ENCODE measurements at regions not wholly inside any gene's neighbourhood (a gene's known extent, or its start where the extent isn't known, plus 50 kb on each side); places are given as distances from the start of the nearest gene placed in this dataset.
"Not testable (repeated sequence)": the region's sequence is repeated elsewhere in the genome, so short reads cannot be mapped to it uniquely, and the experiment has no call there.

- Mint-ChIP-seq H3K27ac (no peak overlapping the region), H3K4me3 (no peak overlapping the region), H3K27me3 (peaks cover 28% of the 10 kb centered on the region), H3K36me3 (ENCODE audit: low read depth) (no peaks in the 10 kb centered on the region), H3K9me3 (no peaks in the 10 kb centered on the region), H3K4me1 (no peaks in the 10 kb centered on the region)
- CTCF ChIA-PET = no interaction called here
- POLR2A ChIA-PET = no interaction called here
- no peak for DNase-seq
Observed at GRCh38 chr2:200181755-200182154, 124.7 kb upstream of the SPATS2L start.

GRCh38 chr2:200184748-200185627, 121.5 kb upstream of the SPATS2L start:
- Mint-ChIP-seq H3K4me1 (no peaks in the 10 kb centered on the region), H3K4me3 (no peak overlapping the region), H3K36me3 (ENCODE audit: low read depth) (no peaks in the 10 kb centered on the region), H3K27me3 (peaks cover 30% of the 10 kb centered on the region), H3K9me3 (no peaks in the 10 kb centered on the region), H3K27ac (no peak overlapping the region)
- DNase-seq = no peak
- ChIA-PET CTCF (no interaction called here), POLR2A (no interaction called here)

DNA sequence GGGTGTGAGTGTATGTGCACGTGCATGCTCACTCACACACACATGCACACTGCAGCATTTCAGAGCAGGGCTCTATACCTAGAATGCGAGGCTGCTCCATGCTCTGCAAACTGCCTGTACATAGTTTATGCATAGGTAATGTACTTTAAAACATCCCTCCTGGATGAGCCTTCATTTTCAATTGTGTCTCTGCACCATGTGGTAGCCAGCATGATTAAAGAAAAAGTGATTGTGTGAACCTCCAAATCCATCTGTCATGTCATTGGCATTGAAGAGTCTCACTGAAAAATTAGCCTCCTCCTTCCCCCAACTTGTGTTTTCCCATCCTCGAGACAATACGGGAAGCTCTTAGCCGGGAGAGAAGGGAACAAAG, 120.9 kb upstream of the SPATS2L start:
- Mint-ChIP-seq H3K4me1 (no peaks in the 10 kb centered on the region), H3K27me3 (peaks cover 34% of the 10 kb centered on the region), H3K27ac (no peak overlapping the region), H3K4me3 (no peak overlapping the region), H3K36me3 (ENCODE audit: low read depth) (no peaks in the 10 kb centered on the region), H3K9me3 (no peaks in the 10 kb centered on the region)
- CTCF ChIA-PET = no interaction called here
- no peak for DNase-seq
- POLR2A ChIA-PET = no interaction called here

DNA sequence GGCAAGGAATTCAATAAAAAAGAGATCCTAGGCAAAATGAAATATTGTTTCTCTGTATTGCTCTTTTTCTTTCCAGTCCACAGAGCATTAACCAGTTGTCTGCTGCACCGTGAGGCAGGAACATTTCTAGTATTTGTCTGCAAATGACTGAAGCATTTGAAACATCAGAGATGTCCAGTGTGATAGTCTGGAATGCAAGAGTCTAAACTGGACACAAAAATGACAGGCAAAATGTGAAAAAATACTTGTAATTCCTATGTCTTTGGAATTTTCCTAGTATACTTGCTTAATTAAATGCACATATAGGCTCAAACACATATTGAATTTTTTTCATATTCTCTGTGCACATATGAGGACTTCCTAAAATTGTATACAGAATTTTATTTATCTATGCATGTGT, 120.5 kb upstream of the SPATS2L start:
- ChIA-PET CTCF (no interaction called here), POLR2A (no interaction called here)
- Mint-ChIP-seq H3K27me3 (peaks cover 34% of the 10 kb centered on the region), H3K4me3 (no peak overlapping the region), H3K4me1 (no peaks in the 10 kb centered on the region), H3K27ac (no peak overlapping the region), H3K9me3 (no peaks in the 10 kb centered on the region), H3K36me3 (ENCODE audit: low read depth) (no peaks in the 10 kb centered on the region)
- no peak for DNase-seq

DNA sequence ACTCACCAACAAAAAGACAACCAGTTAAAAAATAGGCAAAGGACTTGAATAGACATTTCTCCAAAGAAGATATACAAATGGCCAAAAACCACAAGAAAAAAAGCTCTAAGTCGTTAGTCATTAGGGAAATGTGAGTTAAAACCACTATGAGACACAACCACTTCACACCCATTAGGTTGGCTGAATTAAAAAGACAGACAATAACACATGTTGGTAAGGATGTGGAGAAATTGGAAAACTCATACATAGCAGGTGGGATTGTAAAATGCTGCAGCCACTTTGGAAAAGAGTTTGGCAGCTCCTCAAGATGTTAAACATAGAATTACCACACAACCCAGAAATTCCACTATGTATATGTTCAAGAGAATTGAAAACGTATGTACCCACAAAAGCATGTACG, 117.6 kb upstream of the SPATS2L start:
- no peaks in the 10 kb centered on the region for H3K4me1 Mint-ChIP-seq
- no peak for DNase-seq
- CTCF ChIA-PET = no interaction called here

GRCh38 chr2:200189964-200190363, 116.5 kb upstream of the SPATS2L start:
- Mint-ChIP-seq H3K9me3 (no peaks in the 10 kb centered on the region), H3K4me3 (no peak overlapping the region), H3K27me3 (peaks cover 34% of the 10 kb centered on the region), H3K27ac (no peak overlapping the region), H3K4me1 (no peaks in the 10 kb centered on the region), H3K36me3 (ENCODE audit: low read depth) (no peaks in the 10 kb centered on the region)
- ChIA-PET POLR2A (no interaction called here), CTCF (no interaction called here)
- no peak for DNase-seq

More for the DNA sequence above, 117.6 kb upstream of the SPATS2L start:
- Mint-ChIP-seq H3K9me3 (no peaks in the 10 kb centered on the region), H3K4me3 (no peak overlapping the region), H3K27ac (no peak overlapping the region), H3K36me3 (ENCODE audit: low read depth) (no peaks in the 10 kb centered on the region), H3K27me3 (peaks cover 43% of the 10 kb centered on the region)
- POLR2A ChIA-PET = no interaction called here

DNA sequence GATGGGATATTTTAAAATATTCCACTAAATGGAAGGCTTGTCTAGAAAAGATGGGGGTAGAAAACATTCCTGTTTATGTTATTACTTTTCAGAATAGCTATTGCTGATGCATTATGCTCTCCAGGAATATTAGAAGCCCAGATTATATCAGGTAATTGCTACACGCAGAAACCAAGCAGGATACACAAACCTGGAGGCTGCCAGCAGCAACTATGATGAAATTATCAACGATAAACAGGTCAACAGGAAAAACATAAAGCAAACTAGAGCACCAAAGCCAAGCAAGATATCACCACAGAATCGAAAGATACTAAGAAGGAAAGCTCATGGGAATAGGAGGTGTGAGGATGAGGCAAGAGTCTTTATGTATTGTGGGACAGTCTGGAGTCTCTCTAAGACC, 113.2 kb upstream of the SPATS2L start:
- H3K4me3 Mint-ChIP-seq = no peak overlapping the region
- POLR2A ChIA-PET = no interaction called here
- H3K4me1 Mint-ChIP-seq = no peaks in the 10 kb centered on the region
- no peak overlapping the region for H3K27ac Mint-ChIP-seq
- CTCF ChIA-PET = no interaction called here
- no peaks in the 10 kb centered on the region for H3K9me3 Mint-ChIP-seq
- no peaks in the 10 kb centered on the region for H3K36me3 Mint-ChIP-seq (ENCODE audit: low read depth)
- DNase-seq = no peak
- H3K27me3 Mint-ChIP-seq = peaks cover 28% of the 10 kb centered on the region

DNA sequence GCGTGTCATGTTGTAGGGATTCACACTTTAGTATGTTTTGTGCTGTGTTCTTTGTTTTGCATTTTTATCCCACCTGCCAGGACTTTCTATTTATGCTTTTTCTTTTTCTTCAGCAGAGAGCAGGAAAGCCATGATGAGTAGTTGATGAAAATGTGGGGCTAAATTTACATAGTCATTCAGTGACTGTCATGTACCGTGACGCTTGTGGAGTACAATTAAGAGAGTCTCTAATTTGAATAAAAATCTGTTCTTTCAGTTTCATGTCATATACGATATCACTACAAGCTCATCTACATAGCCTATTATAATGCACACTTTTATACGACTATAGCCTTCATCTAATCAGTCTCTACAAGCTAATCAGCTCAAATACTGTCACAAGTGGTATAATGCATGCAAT, 112.7 kb upstream of the SPATS2L start:
- ChIA-PET POLR2A (no interaction called here), CTCF (no interaction called here)
- H3K27me3 Mint-ChIP-seq = peaks cover 28% of the 10 kb centered on the region
- H3K4me1 Mint-ChIP-seq = no peaks in the 10 kb centered on the region
- H3K27ac Mint-ChIP-seq = no peak overlapping the region
- H3K9me3 Mint-ChIP-seq = no peaks in the 10 kb centered on the region
- no peak for DNase-seq
- H3K36me3 Mint-ChIP-seq (ENCODE audit: low read depth) = no peaks in the 10 kb centered on the region
- no peak overlapping the region for H3K4me3 Mint-ChIP-seq

DNA sequence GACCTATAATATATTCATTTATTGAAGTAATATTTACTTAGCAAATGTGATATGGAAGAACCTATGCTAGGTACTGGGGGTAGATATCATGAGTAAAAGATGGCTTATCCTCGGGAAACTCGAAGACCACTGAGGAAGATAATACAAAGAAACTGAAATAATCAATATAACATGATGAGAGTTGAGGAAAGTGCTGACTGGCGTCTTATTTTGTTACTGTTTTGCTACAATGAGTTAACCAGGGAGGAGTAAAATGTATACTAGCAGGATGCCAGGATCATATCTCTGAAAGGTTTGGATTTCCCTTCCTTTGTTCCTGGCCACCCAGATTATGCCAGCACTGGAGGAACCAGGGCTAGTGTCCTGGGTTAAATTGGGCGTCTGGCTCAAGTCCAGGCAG, 111.7 kb upstream of the SPATS2L start:
- Mint-ChIP-seq H3K36me3 (ENCODE audit: low read depth) (no peaks in the 10 kb centered on the region), H3K4me3 (no peak overlapping the region), H3K9me3 (no peaks in the 10 kb centered on the region), H3K27me3 (peaks cover 30% of the 10 kb centered on the region), H3K4me1 (no peaks in the 10 kb centered on the region), H3K27ac (no peak overlapping the region)
- ChIA-PET CTCF (no interaction called here), POLR2A (no interaction called here)
- no peak for DNase-seq

DNA sequence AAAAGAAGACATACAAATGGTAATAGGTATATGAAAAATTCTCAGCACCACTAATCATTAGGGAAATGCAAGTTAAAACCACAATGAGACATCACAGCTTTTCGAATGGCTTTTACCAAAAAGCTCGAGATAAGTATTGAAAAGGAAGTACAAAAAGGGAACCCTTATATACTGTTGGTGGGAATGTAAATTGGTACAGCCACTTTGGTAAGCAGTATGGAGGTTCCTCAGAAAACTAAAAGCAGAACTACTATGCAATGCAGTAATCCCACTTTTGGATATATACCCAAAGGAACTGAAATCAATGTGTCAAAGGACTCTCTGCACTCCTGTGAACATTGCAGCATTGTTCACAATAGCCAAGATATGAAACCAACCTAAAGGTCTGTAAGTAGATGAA, 107.5 kb upstream of the SPATS2L start:
- no peak for DNase-seq
- H3K4me1 Mint-ChIP-seq = no peaks in the 10 kb centered on the region
- no peaks in the 10 kb centered on the region for H3K36me3 Mint-ChIP-seq (ENCODE audit: low read depth)
- no peaks in the 10 kb centered on the region for H3K9me3 Mint-ChIP-seq
- H3K4me3 Mint-ChIP-seq = no peak overlapping the region
- CTCF ChIA-PET = no interaction called here
- POLR2A ChIA-PET = no interaction called here
- H3K27ac Mint-ChIP-seq = no peak overlapping the region
- H3K27me3 Mint-ChIP-seq = peaks cover 12% of the 10 kb centered on the region

DNA sequence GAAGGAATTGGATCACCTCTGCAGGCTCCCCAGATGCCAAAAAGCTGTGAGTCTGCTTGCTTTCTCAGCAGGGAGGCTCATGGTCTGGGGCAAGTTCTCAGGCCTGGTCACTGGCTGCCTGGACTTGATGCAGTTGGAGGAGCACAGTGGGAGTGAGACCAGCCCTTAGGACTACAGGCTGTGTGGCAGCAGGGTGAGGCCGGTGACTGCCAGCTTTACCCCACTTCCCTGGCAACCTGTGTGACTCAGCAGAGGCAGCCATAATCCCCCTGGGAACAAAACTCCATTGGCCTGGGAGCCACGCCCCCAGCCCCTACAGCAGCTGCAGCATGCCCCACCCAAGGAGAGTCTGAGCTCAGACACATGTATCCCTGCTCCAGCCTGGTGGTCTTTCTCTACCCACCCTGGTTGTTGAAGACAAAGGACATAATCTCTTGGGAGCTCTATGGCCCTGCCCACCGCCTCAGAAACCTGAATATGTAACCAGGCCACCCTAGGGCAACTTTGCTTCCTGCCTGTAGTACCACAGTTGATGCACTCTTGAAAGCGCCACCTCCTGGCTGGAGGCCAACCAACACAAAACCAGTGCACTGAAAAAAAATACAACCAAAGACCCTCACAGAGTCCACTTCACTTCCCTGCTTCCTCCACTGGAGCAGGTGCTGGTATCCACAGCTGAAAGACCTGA, 106.8 kb upstream of the SPATS2L start:
- H3K27me3 Mint-ChIP-seq = peaks cover 12% of the 10 kb centered on the region
- H3K4me3 Mint-ChIP-seq = no peak overlapping the region
- ChIA-PET POLR2A (no interaction called here), CTCF (no interaction called here)
- no peak for DNase-seq
- H3K27ac Mint-ChIP-seq = no peak overlapping the region
- H3K9me3 Mint-ChIP-seq = no peaks in the 10 kb centered on the region
- H3K36me3 Mint-ChIP-seq (ENCODE audit: low read depth) = no peaks in the 10 kb centered on the region
- H3K4me1 Mint-ChIP-seq = no peaks in the 10 kb centered on the region

DNA sequence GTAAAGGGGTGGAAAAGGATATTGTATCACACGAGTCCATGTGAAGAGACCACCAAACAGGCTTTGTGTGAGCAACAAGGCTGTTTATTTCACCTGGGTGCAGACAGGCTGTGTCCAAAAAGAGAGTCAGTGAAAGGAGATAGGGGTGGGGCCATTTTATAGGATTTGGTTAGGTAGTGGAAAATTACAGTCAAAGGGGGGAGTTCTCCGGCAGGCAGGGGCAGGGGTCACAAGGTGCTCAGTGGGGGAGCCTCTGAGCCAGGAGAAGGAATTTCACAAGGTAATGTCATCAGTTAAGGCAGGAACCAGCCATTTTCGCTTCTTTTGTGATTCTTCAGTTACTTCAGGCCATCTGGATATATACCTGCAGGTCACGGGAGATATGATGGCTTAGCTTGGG, 104.7 kb upstream of the SPATS2L start:
- H3K27ac Mint-ChIP-seq; H3K4me3 Mint-ChIP-seq; POLR2A ChIA-PET; DNase-seq; H3K36me3 Mint-ChIP-seq (ENCODE audit: low read depth); H3K9me3 Mint-ChIP-seq; H3K4me1 Mint-ChIP-seq; H3K27me3 Mint-ChIP-seq: not testable (repeated sequence)
- CTCF ChIA-PET = interaction anchor here (0.5 kb wide), 1 partner anchor 26 kb away, joined by 3 read pairs; no protein-coding TSS in a partner anchor

DNA sequence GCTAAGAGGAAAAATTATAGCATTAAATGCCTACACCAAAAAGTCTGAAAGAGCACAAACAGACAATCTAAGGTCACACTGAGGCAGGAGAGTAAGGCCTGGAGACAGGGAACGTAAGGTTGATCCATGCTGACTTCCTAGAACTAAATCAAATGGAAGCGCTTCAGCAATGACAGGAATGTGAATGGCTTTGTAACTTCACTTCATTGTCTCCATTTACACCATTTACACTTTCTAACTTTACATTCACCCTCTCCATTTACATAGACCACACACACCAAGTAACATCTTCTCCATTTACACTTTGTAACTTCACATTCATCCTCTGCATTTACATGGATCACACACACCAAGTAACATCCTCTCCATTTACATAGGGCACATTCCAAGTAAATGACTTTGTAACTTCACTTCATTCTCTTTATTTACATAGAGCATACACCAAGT, 103.1 kb upstream of the SPATS2L start:
- Mint-ChIP-seq H3K36me3 (ENCODE audit: low read depth) (no peaks in the 10 kb centered on the region), H3K27ac (no peak overlapping the region), H3K27me3 (peaks cover 4% of the 10 kb centered on the region), H3K4me1 (no peaks in the 10 kb centered on the region), H3K9me3 (no peaks in the 10 kb centered on the region), H3K4me3 (no peak overlapping the region)
- CTCF ChIA-PET = no interaction called here
- DNase-seq = no peak
- POLR2A ChIA-PET = no interaction called here

DNA sequence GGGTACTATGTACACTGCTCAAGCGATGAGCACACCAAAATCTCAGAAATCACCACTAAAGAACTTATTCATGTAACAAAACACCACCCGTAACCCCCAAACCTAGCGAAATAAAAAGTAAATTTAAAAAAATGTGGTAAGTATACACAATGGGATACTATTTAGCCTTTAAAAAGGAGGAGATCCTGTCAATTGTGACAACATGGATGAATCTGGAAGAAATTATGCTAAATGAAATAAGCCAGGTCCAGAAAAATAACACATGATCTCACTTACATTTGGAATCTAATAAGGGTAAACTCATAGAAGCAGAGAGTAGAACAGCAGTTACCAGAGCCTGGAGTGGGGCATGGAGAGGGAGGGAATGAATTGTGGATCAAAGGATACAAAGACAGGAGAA, 98.5 kb upstream of the SPATS2L start:
- DNase-seq = no peak
- Mint-ChIP-seq H3K27ac (no peak overlapping the region), H3K36me3 (ENCODE audit: low read depth) (no peaks in the 10 kb centered on the region), H3K27me3 (peaks cover 10% of the 10 kb centered on the region), H3K9me3 (peaks cover 4% of the 10 kb centered on the region), H3K4me1 (no peaks in the 10 kb centered on the region), H3K4me3 (no peak overlapping the region)
- ChIA-PET CTCF (no interaction called here), POLR2A (no interaction called here)

Measured in activated CD4-positive, alpha-beta T cell treated with anti-CD3 and anti-CD28 coated beads, Interleukin-2, amount 10 ng/mL, durations not matched to agents 7 days and 5 days (primary cell).